GM21825 (cell line): ENCODE measurements at regions not wholly inside any gene's neighbourhood (a gene's known extent, or its start where the extent isn't known, plus 50 kb on each side); places are given as distances from the start of the nearest gene placed in this dataset.

Source experiments
- ATAC-seq: cut with Tn5 transposase; IDR thresholded peaks from one replicate; pipeline ENCODE4 v1.9.1; 2021; ENCODE audit warnings: mild to moderate bottlenecking, moderate library complexity; ENCODE audit not compliant: unreplicated experiment

DNA sequence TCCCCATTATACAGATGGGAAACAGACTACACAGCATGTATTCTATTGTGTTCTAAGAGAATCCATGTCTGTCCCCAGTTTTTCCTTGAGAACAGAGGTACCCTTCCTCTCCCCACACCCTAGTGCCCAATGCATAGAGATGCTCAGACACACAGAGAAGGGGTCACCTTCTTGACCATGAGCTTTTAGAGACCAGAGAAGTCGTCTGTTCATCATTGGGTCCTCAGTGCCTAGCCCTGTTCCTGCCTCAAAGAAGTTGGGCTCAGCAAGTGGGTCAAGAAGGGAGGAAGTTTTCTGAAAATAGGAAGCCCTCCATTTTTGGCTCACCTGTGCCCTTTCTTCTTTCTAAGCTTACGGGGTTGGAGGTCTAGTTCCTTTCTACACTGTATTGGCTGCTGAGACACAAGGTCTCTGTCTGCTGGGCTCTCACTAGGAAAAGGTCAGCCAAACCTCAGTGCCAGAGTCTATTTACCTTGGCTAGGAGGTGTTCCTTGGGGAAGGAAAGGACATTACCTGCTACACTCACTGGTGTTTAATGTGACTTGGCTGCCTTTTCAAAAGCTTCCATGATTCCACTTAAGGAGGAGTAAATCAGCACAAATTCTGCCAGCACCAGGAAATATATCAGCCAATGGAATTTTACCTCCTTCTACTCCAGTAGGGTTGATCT is 198.5 kb upstream of the PWP1 start:
- ATAC-seq: no peak

DNA sequence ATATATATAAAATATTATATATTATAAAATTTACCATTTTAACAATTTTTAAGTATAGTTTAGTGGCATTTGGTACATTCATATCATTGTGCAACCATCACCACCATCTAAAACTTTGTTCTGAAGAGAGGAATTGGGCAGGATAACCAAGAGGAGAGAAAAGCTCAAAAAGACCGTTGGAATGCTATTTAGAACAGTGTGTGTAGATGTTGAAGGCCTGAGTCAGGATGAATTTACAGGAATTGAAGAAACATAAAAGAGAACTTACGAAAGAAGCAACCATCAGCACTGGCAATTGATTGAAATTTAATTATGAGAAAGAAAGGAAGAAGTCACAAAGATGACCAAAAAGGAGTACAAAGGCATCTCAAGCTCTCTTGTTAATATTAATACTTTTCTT is 196.9 kb upstream of the PWP1 start:
- ATAC-seq: no peak

DNA sequence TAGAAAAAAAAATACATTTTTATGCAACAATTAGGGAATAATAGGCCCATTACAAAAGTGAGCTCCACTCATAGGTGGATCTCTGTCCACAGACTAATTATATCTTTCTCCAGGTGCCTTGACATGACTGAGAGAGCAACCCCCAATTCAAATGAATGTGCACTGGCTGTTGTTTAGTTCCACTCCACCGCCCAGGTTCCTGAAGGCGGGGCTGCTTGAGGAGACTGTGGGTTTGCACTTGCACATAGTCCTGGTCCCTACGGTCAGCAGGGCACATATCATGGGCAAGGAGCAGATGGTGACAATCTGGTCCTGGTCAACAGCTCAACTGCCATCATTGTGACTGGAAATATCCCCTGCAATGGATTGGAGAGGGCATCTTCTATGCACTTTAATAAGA is 195.6 kb upstream of the PWP1 start:
- ATAC-seq: no peak

DNA sequence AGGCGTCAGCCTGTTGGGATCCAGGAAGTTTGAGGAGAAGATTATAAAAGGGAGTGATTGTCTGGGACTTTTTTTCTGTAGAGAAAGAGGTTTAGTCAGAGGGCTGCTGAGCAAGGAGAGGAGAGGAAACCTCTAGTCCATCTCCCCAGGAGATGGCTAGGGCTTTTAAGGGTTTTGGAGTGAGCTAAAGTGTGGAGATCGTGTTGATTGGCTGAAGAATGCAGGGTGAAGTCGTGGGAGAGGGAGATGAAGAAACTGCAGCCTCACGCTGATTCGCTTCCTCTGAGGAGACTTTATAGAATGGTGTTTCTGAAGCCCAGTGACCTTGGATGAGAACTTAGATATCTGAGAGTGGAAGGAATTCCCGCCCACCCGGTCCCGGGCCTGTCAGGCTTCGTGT is 193.7 kb upstream of the PWP1 start:
- ATAC-seq: no peak

DNA sequence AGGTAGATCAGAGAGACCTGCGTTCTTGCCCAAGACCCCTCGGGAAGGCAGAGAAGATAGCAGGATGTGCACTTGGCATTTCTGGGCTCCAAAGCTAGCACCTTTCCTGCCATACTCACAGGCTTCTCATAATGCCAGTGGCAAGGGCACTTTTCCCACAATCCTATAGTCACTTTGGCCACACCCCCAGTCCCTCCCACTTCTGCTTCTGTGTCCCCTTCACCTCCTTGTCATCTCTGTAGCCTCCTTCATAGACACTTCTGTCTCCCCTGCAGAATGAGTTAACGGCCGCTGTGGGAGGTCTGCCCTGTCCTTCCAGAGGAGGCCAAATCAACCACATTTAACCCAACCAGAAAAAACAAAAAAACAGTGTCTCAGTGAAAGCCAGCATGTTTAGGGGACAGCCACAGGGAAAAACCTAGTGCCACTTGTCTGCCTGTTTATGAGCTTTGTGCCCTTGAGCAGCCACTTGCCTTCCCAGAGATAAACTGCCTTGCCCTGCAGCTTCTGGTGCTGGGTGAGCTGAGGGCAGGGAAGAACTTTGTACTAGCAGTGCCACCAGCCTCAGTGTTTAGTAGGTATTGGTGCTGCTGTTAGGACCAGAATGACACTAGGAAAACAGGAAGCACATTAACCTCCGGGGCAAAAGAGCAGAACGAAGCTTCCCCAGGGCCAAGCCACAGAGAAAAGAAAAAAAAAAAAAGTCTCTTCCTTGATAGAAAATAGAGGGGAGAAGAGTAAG is 193.0 kb upstream of the PWP1 start:
- peak; percentile 56 for ATAC-seq

DNA sequence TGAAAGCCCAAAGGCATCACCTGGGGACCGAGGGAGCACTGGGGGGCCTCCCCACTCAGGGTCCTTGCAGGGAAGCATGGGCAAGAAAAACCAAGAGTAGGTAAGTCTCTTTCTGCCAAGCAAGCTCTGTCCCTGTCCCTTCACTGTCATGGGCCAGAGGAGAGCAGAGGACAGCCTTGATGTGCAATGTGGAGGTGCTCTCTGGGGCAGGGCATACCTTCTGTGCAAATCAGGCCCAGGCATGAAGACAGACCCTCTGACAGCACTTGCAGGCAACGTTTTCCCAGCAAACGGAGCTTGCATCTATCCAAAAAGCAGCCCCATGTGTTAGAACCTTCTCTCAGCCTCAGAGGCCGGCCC is 192.5 kb upstream of the PWP1 start:
- peak; percentile 32 for ATAC-seq

DNA sequence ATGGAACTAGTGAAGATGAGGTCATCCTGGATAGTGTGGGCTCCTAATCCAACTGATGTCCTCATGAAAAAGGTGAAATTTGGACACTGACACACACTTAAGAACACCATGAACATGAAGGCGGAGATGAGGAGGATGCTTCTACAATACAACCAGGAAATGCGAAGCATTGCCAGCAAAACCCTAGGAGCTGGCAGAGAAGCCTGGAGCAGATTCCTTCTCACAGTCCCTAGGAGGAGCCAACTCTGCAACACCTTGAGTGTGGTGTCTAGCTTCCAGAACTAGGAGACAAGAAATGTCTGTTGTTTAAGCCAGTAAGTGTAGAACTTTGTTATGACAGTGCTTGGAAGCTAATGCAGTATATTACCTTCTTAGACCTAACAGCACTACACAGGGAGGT is 191.9 kb upstream of the PWP1 start:
- no peak for ATAC-seq

DNA sequence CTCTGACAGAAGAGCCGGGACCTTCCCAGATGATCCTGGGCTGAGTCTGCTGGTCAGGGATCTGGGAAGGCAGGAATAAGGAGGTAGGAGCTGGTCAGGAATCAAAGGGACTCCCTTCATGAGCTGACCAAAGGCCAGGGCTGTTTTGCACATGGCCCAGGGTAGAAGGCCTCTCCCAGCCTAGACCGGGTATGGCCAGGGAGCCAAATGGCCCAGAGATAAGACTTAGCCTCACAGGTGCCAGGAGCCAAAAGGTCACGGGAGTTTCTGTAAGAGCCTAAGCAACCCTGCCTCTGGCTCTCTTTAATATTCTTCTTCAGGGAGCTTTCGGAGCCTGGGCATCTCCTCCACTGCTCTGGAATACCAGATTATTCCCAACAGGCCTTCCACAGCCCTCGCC is 191.3 kb upstream of the PWP1 start:
- ATAC-seq: no peak

DNA sequence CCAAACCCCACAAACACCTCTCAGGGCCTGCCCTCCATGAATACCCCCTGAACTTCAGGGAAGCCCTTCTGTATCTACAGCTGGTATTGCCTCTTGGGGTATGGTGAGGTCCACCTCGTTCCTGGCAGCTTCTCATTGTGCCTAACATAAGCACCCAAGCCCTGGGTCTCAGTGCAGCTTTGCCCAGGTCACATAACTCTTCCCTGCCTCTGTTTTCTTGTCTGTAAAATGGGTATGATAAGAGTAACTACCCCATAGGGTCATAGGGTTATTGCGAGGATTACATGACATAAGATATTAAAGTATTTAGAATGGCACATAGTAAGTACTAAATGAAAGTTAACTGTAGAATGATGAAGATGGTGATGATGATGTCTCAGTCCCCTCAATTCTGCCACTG is 190.0 kb upstream of the PWP1 start:
- no peak for ATAC-seq

DNA sequence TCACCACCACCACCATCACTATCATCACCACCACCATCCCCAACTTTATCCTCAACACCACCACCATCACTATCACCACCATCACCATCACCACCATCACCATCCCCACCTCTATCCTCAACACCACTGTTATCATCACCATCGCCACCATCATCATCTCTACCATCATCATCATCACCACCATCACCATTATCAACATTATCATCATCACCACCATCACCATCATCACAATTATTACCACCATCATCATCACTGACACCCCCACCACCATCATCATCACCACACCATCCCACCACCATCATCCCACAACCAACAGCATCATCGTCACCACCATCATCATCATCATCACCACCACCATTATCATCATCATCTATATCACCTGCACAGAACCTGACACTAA is 188.4 kb upstream of the PWP1 start:
- ATAC-seq: no peak

DNA sequence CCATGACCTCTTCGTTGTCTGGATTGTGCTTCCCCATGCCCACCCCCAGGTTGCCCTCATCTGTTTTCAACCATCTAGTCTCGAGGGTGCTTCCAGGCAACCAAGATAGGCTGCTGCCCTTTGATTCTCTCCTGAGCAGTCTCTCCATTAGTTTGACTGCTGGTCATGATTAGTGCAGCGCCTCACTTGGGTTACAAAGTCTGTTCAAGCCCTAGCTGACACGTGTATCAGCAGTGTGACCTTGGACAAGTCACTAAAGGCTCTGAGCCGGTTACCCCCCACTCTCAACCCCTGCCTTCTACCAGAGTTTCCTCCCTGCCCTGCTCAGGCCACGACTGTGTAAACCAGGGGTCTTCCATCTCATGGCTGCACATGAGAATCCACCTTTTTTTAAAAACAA is 185.3 kb upstream of the PWP1 start:
- ATAC-seq: no peak

DNA sequence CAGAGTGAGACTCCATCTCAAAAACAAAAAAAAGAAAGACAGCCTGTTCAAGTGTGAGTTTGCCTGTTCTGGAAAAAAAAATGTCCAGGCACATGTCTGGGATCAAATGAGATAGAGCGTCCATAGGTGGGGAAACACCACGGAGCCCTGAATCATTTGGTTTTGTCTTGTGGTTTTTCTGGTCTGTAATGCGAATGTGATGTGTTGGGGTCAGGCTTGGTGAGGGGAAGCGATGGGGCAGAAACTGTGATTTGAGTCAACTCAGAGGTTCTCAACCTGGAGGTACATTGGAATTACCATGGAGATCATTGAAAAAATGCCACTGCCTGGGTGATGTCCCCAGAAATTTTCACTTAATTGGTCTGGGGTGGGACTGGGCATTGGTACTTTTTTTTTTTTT is 183.9 kb upstream of the PWP1 start:
- no peak for ATAC-seq

DNA sequence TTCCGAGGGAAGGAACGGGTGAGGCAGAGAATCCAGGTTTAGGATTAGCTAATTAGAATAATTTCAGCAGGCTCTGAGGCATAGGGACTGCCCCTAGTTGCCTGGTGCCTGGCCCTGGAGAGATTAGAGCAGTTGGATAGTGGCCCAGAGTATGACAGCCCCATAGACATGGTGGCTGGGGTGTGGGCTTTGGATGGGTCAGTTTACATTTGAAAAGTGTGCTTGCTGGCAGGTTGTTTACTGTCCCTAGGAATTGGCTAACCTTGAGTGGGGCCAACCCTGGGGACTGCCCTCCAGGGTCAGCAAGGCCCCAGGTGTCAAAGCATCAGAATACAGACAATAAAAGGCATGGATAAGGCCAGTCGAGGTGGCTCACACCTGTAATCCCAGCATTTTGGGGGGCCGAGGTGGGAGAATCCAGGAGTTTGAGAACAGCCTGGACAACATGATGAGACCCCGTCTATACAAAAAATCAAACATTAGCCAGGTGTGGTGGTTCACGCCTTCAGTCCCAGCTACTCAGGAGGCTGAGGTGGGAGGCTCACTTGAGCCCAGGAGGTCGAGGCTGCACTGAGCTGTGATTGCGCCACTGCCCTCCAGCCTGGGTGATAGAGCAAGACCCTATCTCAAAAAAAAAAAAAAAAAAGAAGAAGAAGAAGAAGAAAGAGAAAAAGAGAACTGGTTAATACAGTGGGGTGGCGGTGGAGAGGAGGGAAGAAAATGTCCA is 182.3 kb upstream of the PWP1 start:
- no peak for ATAC-seq

DNA sequence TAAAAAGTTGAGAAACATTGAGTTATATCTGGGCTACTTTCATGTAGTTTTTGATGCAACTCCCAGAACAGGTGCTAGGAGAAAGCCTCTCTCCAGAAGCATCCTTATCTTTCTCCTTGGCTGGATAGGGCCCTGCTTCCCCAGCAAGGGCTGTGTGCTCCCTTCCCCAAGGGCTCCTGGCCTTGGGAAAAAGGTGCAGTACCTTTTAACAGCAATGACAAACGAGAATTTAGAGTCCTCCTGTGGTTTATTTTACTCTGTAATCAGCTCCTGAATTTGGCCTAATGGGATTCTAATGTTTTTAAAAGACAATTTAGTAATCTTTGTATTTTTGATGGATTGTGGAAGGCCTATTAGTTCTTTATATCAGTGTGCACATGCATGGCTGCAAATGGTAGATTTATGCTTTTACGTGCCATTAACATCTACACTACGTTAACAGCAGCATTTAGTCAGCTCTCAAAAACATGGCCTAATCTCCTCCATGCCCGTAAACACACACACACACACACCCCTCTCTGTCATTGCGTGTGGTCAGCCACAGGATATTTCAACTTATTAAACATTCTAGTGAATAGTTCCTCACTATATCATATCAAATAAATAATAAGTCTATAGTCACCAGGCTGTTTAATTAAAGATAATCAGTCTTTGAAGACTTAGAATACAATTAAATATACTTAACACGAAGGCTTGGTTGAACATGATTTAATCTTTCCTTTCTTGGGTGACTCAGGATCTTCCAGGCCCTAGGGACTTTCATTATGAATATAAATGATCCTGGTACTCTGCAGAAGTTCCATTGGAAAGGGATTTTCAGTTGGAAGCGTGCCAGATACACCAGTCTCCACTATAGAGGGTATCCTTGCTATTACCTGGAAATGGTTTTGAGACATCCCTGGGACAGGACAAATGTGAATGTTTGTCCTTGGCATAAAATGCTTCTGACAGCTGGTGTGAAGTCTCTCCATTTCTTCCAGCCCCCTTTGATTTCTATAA is 181.4 kb upstream of the PWP1 start:
- no peak for ATAC-seq

DNA sequence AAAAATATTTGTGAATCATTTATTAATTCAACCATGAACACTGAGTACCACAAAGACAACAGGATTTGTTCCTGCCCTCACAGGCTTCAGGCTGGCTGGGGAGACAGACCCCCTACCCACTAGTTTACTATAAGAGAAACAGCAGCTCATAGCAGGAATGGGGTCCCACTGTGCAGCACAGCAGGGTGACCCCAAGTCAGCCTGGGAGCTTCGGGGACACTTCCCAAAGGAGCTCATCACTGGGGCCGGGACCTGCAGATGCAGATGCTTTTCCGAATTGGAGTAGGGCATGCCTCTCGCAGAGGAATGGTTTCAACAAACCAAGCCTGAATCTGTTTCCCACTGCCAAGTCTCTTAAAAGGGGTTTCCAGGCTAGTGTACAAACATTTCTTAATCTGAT is 176.2 kb upstream of the PWP1 start:
- no peak for ATAC-seq

DNA sequence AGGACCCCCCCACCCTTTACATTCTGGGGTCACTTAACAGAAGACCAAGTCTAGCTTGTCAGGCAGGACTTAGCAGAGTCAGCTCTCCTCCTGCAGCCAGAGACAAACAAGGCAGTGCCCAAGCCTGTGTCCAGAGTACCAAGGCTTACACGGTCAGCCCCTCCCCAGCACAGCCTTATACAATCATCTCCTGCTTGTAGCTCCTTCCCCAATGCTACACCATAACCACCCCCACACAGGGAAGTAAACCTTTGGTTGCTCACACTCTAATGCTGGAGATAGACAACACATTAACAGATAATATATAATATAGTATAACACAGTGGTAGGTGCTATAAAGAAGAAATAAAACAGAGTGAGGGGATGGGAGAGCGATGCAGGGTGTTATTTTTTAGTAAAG is 175.4 kb upstream of the PWP1 start:
- ATAC-seq: no peak

DNA sequence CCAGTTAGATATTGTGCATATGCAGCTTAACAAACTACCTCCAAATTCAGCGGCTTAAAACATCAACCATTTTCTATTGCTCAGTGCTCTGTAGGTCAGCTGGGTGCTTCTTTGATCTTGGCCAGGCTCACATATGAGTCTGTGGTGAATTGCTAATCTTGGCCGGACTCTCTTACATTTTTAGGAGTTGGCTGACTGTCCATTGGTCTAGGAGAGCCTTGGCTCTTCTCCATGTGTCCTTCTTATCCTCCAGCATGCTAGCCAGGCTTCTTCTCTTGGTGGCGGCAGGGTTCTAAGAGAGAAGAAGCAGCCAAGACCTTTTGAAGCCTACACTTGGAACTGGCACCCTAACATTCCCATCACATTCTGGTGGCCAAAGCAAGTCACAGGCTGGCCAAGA is 174.3 kb upstream of the PWP1 start:
- ATAC-seq: no peak

DNA sequence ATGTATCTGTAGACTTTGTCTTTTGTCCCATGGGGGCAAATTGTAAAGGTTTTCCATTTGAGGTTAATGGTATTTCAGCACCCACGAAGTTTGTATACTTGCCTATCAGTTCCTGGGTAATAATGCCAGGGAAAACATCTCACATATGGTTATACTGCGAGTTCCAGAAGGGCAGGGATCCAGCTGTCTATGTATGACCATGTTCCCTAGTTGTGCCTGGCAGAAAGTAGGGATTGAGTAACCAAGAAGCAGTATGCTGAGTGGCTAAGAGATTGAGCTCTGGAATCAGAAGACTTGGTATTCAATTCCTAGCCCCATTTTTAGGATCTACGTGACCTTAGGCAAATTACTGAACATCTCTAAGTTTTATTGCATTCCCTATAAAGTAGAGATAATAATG is 173.2 kb upstream of the PWP1 start:
- ATAC-seq: no peak

DNA sequence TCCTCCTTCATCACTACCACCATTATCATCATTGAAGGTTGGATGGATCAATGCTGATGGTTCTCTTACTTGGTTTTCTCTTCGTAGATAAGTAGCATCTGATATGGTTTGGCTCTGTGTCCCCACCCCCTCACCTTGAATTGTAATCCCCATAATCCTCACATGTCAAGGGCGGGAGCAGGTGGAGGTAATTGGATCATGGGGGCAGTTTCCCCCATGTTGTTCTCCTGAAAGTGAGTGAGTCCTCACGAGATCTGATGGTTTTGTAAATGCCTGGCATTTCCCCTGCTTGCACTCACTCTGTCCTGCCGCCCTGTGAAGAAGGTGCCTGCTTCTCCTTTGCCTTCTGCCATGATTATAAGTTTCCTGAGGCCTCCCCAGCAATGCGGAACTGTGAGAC is 172.4 kb upstream of the PWP1 start:
- no peak for ATAC-seq

DNA sequence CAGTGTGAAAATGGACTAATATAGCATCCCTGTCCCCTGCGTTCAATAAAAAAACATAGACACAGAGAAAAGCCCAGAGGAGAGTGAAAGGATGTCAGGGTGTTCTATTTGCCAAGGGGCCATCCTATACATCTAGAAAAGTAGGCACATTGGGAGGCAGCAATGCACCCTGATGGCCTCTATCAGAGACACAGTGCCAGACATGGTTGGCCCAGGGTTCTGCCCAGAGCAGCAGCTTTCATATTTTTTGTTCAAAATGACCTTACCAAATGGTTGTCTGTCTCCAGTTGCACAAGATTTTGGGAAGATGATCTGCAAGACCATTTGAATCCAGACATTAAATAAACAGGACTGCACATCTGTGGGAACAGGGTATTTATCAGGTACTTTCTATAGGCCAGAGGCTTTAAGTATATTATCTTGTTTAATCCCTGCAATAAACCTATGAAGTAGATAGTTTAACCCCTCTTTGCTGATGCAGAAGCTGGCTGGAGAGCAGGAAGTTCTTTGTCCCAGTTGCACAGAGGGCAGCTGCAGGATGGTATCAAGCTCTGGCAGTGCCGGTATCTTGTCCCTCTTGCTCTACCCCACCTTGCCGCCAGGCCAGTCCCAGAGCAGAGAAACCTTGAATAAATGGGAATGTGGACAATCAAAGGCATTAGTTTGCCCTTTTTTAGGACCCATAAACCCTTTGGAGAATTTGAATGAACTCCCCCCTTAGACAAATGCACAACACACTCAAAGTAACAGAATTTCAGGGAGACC is 171.8 kb upstream of the PWP1 start:
- ATAC-seq: no peak
